Fibroblast of skin of abdomen (primary cell): ENCODE measurements at regions not wholly inside any gene's neighbourhood (a gene's known extent, or its start where the extent isn't known, plus 50 kb on each side); places are given as distances from the start of the nearest gene placed in this dataset.

Experiments
- DNase-seq: peaks from one replicate; pipeline ENCODE4 v3.0.0-alpha.2; 2013

GRCh38 chr11:122062763-122063162 is 53.3 kb downstream of the BLID start:
- no peak for DNase-seq

DNA sequence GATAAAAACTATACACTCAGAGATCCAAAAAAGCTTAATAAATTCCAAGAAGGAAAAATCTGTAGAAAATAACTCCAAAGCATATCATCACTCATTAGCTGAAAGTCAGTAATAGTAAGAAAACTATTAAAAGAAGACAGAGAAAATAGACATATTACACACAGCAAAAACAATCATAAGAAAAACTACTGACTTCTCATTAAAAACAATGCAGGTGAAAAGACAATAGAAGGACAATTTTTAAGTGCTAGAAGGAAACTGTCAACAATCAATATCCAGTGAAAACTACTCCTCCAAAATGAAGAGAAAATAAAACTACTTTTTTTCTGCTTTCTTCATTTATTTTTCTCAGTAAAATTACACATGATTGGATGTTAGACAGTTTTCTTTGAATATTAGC is 56.5 kb downstream of the BLID start:
- no peak for DNase-seq

GRCh38 chr11:122050021-122050690 is 65.9 kb downstream of the BLID start:
- no peak for DNase-seq

GRCh38 chr11:122048401-122048800 is 67.6 kb downstream of the BLID start:
- DNase-seq = no peak

DNA sequence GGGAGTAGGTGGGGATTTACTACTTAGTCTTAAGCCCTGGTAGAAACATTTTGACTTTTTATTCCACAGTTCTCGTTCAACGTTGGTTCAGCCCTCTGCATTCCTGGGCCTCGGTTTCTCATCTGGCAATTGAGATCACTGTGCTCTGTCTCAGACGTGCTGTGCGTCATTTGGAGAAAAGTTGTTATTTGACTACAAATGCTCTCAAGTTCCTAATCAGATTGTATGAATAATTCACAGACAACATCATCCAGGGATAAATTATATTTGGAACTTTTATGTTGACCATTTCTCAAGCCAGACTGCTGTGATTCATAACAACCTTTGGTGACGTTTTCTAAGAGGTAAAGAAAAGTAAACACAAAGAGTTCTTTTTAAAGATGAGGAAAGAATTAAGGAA is 69.2 kb downstream of the BLID start:
- peak; percentile 84 for DNase-seq

- no peak for DNase-seq
These were observed 69.6 kb downstream of the BLID start for GRCh38 chr11:122046438-122046837.

- peak; percentile 96 for DNase-seq
These were observed 70.8 kb downstream of the BLID start for GRCh38 chr11:122045181-122045586.

DNA sequence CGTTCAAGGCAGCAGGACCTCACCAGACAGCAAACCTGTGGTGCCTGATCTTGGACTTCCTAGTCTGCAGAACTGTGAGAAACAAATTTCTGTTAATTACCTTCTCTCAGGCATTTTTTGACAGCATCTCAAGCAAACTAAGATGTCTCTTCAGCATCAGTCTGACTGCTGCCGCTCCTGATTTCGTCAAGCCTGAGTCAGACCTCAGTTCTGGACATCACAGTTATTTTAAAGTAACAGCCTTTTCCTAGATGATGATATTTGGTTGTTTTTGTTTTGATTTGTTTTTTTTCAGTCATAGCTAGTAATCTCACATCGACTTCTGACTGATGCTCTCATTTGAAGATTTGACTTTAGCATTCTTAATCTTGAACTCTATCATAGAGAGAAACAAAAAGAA is 71.9 kb downstream of the BLID start:
- DNase-seq = no peak

GRCh38 chr11:122042981-122043380 is 73.0 kb downstream of the BLID start:
- DNase-seq = no peak

GRCh38 chr11:122040464-122040863 is 75.6 kb downstream of the BLID start:
- DNase-seq = no peak

GRCh38 chr11:122038543-122038942 is 77.5 kb downstream of the BLID start:
- DNase-seq = peak; percentile 97

DNA sequence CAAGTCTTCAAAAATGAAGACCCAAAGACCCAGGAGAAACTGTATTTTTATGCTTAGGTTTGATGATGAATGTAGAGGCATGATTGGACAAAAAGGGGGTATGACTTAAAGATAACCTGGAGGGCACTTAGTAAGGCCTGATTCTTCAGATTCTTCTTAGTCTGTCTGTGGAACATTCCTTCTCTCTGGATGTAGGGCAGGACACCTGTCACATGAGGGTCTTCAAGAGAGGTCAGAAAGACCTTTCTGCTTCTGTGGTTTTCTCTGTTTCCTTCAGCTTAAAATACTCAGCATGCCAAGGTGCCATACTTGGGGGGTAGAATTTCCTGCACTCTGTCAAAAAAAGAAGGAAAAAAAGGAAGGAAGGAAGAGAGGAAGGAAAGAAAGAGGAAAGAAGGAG is 78.1 kb downstream of the BLID start:
- DNase-seq = no peak

DNA sequence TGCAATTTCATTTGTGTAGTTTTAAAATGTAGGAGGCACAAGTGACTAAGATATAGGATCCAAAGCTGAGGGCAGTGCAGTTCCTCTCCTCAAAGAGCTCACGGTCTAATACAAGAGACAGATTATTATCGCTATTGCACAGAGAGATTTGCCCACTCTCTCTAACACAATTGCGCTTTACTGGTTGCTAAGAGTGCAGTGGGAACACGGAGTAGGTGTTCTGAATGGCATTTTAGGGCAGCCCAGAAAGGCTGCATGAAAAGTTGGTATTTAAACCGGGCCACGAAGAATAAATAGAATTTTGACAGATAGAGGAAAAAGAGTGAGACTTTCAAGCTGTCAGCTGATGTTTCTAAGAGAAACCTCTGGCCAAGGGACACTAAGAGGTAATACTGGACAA is 79.5 kb downstream of the BLID start:
- DNase-seq = no peak

DNA sequence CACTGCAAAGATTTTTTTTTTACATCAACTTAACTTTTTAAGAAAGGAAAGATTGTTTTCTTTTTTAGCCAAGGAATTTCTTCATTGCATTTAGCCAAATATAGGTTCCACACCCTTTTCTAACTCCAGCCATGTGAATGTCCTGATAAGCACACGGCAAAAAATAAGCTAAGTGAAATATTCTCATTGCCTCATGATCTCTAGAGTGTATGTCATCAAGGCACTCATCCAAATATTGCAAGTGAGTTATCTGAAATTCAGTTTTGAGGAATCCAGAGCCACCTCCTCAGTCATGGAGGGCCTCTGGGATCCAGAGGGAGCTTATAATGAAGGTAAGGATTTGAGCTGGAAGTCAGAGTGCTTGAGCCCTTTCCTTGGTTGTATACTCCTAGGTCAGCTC is 80.0 kb downstream of the BLID start:
- DNase-seq = peak; percentile 76

DNA sequence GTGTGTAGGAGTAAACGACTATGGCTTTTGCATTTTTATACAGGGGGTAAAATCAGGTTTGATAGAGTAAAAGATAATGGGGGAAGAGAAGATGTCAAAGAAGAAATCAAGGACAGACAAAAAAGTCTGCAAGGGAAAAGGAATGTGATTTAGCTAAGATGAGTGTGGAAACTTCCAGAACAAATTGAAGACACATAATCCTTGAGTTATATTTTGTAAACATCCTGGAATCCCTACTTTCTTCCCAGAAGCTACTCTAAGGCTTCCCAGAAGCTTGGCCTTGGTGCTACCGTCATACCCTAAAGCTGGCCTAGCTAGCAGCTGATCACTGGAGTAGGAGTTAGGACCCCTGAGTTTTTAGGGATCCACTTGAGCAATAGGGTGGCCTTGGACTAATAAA is 82.4 kb downstream of the BLID start:
- DNase-seq = no peak

DNA sequence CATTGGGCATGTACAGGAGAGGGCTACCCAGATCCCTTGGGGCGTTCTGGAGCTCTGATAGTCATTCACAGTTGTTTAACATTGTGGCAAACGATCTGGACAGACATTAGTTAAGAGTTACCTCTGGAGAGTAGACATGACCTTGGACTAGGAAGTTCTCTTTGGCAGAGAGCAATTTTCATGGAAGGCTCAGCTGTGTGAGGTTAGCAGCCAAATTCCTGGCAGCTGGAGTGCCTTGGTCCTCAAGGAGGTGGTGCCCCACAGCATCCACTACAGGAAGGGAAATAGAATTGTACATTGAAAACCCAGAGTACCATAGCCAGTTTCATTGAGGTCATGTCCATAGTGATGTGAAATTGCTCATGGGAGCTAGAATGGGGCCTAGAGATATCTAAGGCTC is 82.8 kb downstream of the BLID start:
- DNase-seq = no peak

DNA sequence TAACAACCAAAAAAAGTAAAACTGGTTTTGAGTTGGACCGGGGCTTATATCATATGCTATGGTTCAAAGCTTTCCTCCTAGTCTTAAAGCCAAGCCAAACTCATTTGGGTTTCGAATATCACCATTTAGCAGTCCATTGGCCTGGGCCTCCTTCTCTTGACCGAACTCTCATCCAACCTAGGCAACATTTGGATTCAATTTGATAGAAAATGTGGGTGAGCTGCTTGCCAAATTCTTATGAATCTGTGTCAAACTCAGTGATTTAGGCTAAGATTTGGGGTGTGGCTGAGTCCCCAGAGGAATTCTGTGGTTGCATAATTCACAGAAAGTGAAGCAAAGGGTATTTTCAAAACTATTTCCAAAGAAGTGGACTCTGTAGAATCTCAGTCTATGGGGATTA is 83.7 kb downstream of the BLID start:
- peak; percentile 98 for DNase-seq

GRCh38 chr11:122031813-122032212 is 84.2 kb downstream of the BLID start:
- DNase-seq = peak; percentile 45

DNA sequence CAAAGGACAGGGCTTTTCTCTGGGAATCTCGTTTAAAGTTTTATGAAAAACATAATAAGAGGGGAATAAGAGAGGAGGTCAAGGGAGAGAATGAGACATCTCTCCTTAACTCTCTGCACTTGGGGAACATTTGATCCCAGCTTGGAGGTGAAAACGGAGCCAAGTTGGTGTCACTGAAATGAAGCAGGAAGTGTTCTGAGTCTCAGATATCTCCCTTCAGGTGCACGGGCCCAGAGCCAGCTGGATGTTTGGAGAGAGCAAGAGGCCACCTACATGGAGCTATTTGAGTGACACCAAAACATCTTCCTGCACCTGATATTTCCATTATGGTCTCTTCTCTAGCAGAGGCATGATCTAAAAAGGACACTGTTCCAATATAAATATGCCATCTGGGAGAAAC is 85.7 kb downstream of the BLID start:
- no peak for DNase-seq

DNA sequence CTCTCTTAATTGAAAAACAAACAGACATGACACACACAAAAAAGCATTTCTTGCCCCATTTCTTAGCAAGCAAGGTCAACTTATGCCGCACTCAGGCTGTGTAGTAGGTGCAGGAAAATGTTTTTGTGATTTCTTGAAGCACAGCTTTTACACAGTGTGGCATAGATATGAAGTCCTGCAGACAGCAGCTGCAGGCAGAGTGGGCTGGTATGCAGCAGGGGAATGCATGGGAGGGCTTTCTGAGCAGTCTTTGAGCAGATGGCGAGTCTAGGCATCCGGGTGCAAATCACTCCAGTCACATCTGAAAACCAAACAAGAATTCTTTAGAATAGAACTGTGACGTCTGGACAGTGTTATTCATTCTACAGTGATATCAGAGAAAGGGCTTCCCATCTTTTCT is 87.5 kb downstream of the BLID start:
- DNase-seq = peak; percentile 68

- no peak for DNase-seq
These were observed 88.0 kb downstream of the BLID start for GRCh38 chr11:122028036-122028435.

DNA sequence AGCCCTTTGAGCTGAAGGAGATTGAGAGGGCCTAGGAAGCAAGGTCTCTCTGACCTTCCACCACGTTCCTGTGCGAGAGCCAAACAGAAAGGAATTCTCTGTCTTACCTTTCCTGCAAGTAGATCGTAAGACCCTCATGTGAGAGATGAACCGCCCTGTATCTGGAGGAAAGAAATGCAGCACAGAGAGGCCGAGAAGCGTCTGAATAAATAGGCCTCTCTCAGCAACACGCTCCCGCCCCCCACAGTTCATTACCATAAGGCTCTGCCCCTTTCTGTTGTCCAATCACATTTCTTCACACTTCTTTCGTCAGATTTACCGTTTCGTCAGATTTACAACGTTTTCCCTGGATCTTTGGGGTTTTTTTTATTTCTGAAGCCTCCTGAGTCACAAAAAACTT is 90.3 kb downstream of the BLID start:
- no peak for DNase-seq

DNA sequence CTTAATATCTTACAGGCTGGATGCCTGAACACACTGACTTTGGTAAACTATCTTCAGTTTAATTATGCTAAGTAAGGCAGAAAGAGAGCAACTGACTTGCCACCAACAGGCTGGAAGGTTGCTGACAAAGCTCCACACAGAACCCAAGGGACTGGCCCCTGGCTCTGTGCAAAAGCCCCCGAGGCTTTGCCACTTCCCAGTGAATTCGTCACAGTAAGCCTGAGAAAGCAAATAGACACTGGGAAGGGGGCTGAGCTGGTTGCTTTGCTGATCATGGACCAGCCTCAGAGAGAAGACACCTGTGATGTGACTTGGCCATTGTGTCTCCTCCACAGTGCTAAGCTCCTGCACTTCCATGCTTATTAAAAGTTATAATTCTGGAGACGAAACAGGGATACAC is 91.7 kb downstream of the BLID start:
- no peak for DNase-seq

DNA sequence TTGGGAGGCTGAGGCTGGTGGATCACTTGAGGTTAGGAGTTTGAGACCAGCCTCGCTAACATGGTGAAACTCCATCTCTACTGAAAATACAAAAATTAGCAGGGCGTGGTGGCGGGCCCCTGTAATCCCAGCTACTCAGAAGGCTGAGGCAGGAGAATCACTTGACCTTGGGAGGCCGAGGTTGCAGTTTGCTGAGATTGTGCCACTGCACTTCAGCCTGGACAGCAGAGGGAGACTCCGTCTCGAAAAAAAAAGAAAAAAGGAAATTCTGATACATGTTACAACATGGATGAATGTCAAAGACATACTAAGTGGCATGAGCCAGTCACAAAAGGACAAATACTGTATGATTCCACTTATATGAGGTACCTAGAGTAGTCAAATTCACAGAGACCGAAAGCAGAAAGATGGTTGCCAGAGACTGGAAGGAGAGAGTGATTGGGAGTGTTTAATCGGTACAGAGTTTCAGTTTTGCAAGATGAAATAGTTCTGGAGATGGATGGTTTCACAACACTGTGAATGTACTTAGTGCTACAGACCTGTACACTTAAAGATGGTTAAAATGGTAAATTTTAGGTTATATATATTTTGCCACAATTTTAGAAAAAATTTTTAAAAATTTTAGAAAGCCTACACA is 92.3 kb downstream of the BLID start:
- DNase-seq = no peak

- DNase-seq = no peak
These were observed 93.4 kb downstream of the BLID start for GRCh38 chr11:122022646-122023045.
